ENCODE measurements at regions not wholly inside any gene's neighbourhood (a gene's known extent, or its start where the extent isn't known, plus 50 kb on each side); places are given as distances from the start of the nearest gene placed in this dataset.

DNA sequence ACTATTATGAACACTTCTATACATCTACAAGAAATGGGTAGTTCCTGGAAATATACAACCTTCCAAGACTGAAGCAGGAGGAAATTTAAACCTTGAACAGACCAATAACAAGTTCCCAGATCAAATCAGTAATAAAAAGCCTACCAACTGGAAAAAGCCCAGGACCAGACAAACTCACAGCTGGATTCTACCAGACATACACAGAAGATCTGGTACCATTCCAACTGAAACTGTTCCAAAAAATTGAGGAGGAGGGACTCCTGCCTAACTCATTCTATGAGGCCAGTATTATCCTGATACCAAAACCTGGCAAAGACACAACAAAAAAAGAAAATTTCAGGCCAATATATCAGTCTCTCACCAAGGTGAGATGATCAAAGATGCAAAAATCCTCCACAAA, 189.4 kb downstream of the RPS29 start:
- Histone ChIP-seq H3K36me3 (ENCODE audit: insufficient read depth, low read length) (no peaks in the 10 kb centered on the region), H3K4me3 (ENCODE audit: low read depth, low read length) (no peak overlapping the region), H3K27me3 (ENCODE audit: insufficient read depth, low read length) (no peaks in the 10 kb centered on the region), H2AFZ (ENCODE audit: low read length, unreplicated experiment) (no peak overlapping the region), H3K79me2 (ENCODE audit: control insufficient read depth, insufficient read depth, low read length, unreplicated experiment) (no peaks in the 10 kb centered on the region), H3K4me1 (ENCODE audit: control insufficient read depth, insufficient read depth, low read length, unreplicated experiment) (no peaks in the 10 kb centered on the region), H3K27ac (ENCODE audit: low read depth, low read length) (no peak overlapping the region)

DNA sequence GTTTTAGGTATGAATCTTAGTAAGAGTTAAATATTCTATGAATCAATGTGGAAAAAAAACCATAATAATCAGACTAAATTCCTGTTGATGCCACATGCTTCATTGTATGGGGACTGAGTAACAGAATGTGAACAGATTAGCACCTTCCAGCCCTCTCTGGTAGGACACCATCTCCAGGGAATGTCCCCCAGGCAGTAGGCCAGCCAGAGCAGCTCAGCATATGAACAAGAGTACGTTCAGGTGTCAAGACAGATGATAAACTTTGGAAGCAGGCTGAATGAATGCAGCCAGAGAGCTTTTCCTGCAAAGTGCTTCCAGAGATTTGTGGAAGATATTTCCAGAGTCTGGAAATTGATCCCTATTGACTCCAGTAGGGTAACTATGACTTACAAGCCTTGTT, 204.4 kb downstream of the RPS29 start:
- H3K36me3 ChIP-seq (ENCODE audit: insufficient read depth, low read length) = no peaks in the 10 kb centered on the region
- no peak overlapping the region for H3K4me3 ChIP-seq (ENCODE audit: low read depth, low read length)
- H3K79me2 ChIP-seq (ENCODE audit: control insufficient read depth, insufficient read depth, low read length, unreplicated experiment) = no peaks in the 10 kb centered on the region
- H3K27me3 ChIP-seq (ENCODE audit: insufficient read depth, low read length) = peaks cover 24% of the 10 kb centered on the region
- H3K4me1 ChIP-seq (ENCODE audit: control insufficient read depth, insufficient read depth, low read length, unreplicated experiment) = no peaks in the 10 kb centered on the region
- H2AFZ ChIP-seq (ENCODE audit: low read length, unreplicated experiment) = no peak overlapping the region
- H3K27ac ChIP-seq (ENCODE audit: low read depth, low read length) = no peak overlapping the region

GRCh38 chr14:49367696-49368095, 218.5 kb downstream of the RPS29 start:
- H3K27ac ChIP-seq (ENCODE audit: low read depth, low read length) = no peak overlapping the region
- no peaks in the 10 kb centered on the region for H3K4me1 ChIP-seq (ENCODE audit: control insufficient read depth, insufficient read depth, low read length, unreplicated experiment)
- peaks cover 57% of the 10 kb centered on the region for H3K27me3 ChIP-seq (ENCODE audit: insufficient read depth, low read length)
- H3K36me3 ChIP-seq (ENCODE audit: insufficient read depth, low read length) = no peaks in the 10 kb centered on the region
- no peak overlapping the region for H3K4me3 ChIP-seq (ENCODE audit: low read depth, low read length)
- H3K79me2 ChIP-seq (ENCODE audit: control insufficient read depth, insufficient read depth, low read length, unreplicated experiment) = no peaks in the 10 kb centered on the region
- H2AFZ ChIP-seq (ENCODE audit: low read length, unreplicated experiment) = no peak overlapping the region

DNA sequence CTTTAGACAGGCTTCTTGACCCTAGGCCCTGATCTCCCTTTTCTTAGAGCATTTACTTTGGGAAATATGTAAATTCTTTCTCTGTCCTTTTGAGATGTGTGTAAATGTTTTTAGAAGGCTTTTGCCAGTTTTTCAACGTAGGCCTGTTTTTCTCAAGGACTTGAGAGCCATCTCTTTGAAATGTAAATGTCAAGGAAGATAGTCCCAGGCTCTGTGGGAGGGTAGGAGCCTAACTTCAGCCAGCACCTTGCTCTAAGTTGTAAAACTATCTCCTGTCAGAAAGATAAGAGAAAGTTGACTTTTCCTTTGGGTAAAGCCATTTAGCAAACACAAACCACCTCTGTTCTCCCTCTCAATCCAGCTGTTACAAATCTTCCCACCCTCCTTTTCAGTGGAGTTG, 219.8 kb downstream of the RPS29 start:
- Histone ChIP-seq H3K79me2 (ENCODE audit: control insufficient read depth, insufficient read depth, low read length, unreplicated experiment) (no peaks in the 10 kb centered on the region), H2AFZ (ENCODE audit: low read length, unreplicated experiment) (no peak overlapping the region), H3K27ac (ENCODE audit: low read depth, low read length) (no peak overlapping the region), H3K36me3 (ENCODE audit: insufficient read depth, low read length) (no peaks in the 10 kb centered on the region), H3K4me1 (ENCODE audit: control insufficient read depth, insufficient read depth, low read length, unreplicated experiment) (no peaks in the 10 kb centered on the region), H3K4me3 (ENCODE audit: low read depth, low read length) (no peak overlapping the region), H3K27me3 (ENCODE audit: insufficient read depth, low read length) (peaks cover 57% of the 10 kb centered on the region)

DNA sequence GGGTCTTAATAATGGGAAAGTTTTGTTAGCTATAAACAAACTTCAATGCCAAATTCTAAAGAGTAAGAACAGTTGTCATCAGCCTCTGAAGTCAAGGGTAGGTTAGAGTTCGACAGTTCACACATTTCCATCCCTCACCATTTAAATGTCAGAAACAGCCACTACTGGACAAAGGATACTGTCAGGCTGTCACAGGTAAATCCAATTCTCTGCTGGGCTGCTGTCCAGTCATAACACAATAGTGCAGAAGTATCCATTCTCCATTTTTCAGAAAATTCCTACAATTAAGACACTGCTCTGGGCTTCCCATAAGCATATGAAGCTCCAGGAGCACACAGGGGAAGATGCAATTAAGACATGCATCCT, 221.4 kb downstream of the RPS29 start:
- no peaks in the 10 kb centered on the region for H3K79me2 ChIP-seq (ENCODE audit: control insufficient read depth, insufficient read depth, low read length, unreplicated experiment)
- no peak overlapping the region for H2AFZ ChIP-seq (ENCODE audit: low read length, unreplicated experiment)
- peaks cover 51% of the 10 kb centered on the region for H3K27me3 ChIP-seq (ENCODE audit: insufficient read depth, low read length)
- no peak overlapping the region for H3K27ac ChIP-seq (ENCODE audit: low read depth, low read length)
- no peaks in the 10 kb centered on the region for H3K36me3 ChIP-seq (ENCODE audit: insufficient read depth, low read length)
- no peak overlapping the region for H3K4me3 ChIP-seq (ENCODE audit: low read depth, low read length)
- no peaks in the 10 kb centered on the region for H3K4me1 ChIP-seq (ENCODE audit: control insufficient read depth, insufficient read depth, low read length, unreplicated experiment)

GRCh38 chr14:49363821-49364751, 222.1 kb downstream of the RPS29 start:
- no peaks in the 10 kb centered on the region for H3K4me1 ChIP-seq (ENCODE audit: control insufficient read depth, insufficient read depth, low read length, unreplicated experiment)
- H3K27me3 ChIP-seq (ENCODE audit: insufficient read depth, low read length) = peaks cover 50% of the 10 kb centered on the region
- H3K36me3 ChIP-seq (ENCODE audit: insufficient read depth, low read length) = no peaks in the 10 kb centered on the region
- H3K4me3 ChIP-seq (ENCODE audit: low read depth, low read length) = no peak overlapping the region
- no peak overlapping the region for H2AFZ ChIP-seq (ENCODE audit: low read length, unreplicated experiment)
- no peaks in the 10 kb centered on the region for H3K79me2 ChIP-seq (ENCODE audit: control insufficient read depth, insufficient read depth, low read length, unreplicated experiment)
- H3K27ac ChIP-seq (ENCODE audit: low read depth, low read length) = no peak overlapping the region

GRCh38 chr14:49362916-49363315, 223.3 kb downstream of the RPS29 start:
- no peak overlapping the region for H3K27ac ChIP-seq (ENCODE audit: low read depth, low read length)
- no peak overlapping the region for H2AFZ ChIP-seq (ENCODE audit: low read length, unreplicated experiment)
- H3K79me2 ChIP-seq (ENCODE audit: control insufficient read depth, insufficient read depth, low read length, unreplicated experiment) = no peaks in the 10 kb centered on the region
- H3K27me3 ChIP-seq (ENCODE audit: insufficient read depth, low read length) = peaks cover 41% of the 10 kb centered on the region
- no peaks in the 10 kb centered on the region for H3K4me1 ChIP-seq (ENCODE audit: control insufficient read depth, insufficient read depth, low read length, unreplicated experiment)
- no peaks in the 10 kb centered on the region for H3K36me3 ChIP-seq (ENCODE audit: insufficient read depth, low read length)
- no peak overlapping the region for H3K4me3 ChIP-seq (ENCODE audit: low read depth, low read length)

- H3K4me1 ChIP-seq (ENCODE audit: control insufficient read depth, insufficient read depth, low read length, unreplicated experiment) = no peaks in the 10 kb centered on the region
- H3K36me3 ChIP-seq (ENCODE audit: insufficient read depth, low read length) = no peaks in the 10 kb centered on the region
- no peak overlapping the region for H2AFZ ChIP-seq (ENCODE audit: low read length, unreplicated experiment)
- H3K27me3 ChIP-seq (ENCODE audit: insufficient read depth, low read length) = peaks cover 45% of the 10 kb centered on the region
- H3K79me2 ChIP-seq (ENCODE audit: control insufficient read depth, insufficient read depth, low read length, unreplicated experiment) = no peaks in the 10 kb centered on the region
- no peak overlapping the region for H3K27ac ChIP-seq (ENCODE audit: low read depth, low read length)
- H3K4me3 ChIP-seq (ENCODE audit: low read depth, low read length) = no peak overlapping the region
Observed at GRCh38 chr14:49339130-49339529, 247.1 kb downstream of the RPS29 start.

GRCh38 chr14:49319810-49320209, 266.4 kb downstream of the RPS29 start:
- H3K79me2 ChIP-seq (ENCODE audit: control insufficient read depth, insufficient read depth, low read length, unreplicated experiment) = no peaks in the 10 kb centered on the region
- peaks cover 14% of the 10 kb centered on the region for H3K4me1 ChIP-seq (ENCODE audit: control insufficient read depth, insufficient read depth, low read length, unreplicated experiment)
- no peak overlapping the region for H3K4me3 ChIP-seq (ENCODE audit: low read depth, low read length)
- no peaks in the 10 kb centered on the region for H3K36me3 ChIP-seq (ENCODE audit: insufficient read depth, low read length)
- H2AFZ ChIP-seq (ENCODE audit: low read length, unreplicated experiment) = no peak overlapping the region
- H3K27ac ChIP-seq (ENCODE audit: low read depth, low read length) = no peak overlapping the region
- H3K27me3 ChIP-seq (ENCODE audit: insufficient read depth, low read length) = peaks cover 12% of the 10 kb centered on the region

DNA sequence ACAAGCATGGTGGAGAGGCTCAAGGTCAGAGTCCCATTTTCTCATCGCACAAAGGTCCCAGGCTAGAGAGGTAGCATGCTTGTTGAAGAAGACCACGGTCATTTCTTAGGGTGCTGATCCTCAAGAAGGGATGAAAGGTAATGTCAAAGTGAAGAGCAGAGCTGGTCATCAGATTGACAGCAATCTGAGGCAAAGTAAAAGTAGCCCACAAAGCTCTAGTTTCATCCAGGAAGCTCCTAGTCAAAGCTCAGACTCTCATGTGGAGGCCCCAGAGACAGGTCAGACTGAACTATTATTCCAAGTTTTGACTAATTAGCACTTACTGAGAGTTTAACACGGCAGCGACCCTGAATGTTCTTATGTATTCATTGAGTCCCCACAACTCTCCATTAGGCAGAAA, 270.6 kb downstream of the RPS29 start:
- Histone ChIP-seq H3K4me3 (ENCODE audit: low read depth, low read length) (peak overlapping the region; percentile 22; the same call in 1 of the 2 replicates), H3K4me1 (ENCODE audit: control insufficient read depth, insufficient read depth, low read length, unreplicated experiment) (peaks cover 16% of the 10 kb centered on the region), H3K27ac (ENCODE audit: low read depth, low read length) (peak overlapping the region; percentile 81), H3K79me2 (ENCODE audit: control insufficient read depth, insufficient read depth, low read length, unreplicated experiment) (no peaks in the 10 kb centered on the region), H2AFZ (ENCODE audit: low read length, unreplicated experiment) (peak overlapping the region; percentile 84), H3K27me3 (ENCODE audit: insufficient read depth, low read length) (peaks cover 4% of the 10 kb centered on the region), H3K36me3 (ENCODE audit: insufficient read depth, low read length) (no peaks in the 10 kb centered on the region)

GRCh38 chr14:49314737-49315136, 271.4 kb downstream of the RPS29 start:
- no peaks in the 10 kb centered on the region for H3K79me2 ChIP-seq (ENCODE audit: control insufficient read depth, insufficient read depth, low read length, unreplicated experiment)
- H3K27me3 ChIP-seq (ENCODE audit: insufficient read depth, low read length) = peaks cover 4% of the 10 kb centered on the region; the same call in 1 of the 2 replicates
- peak overlapping the region; percentile 12 for H2AFZ ChIP-seq (ENCODE audit: low read length, unreplicated experiment)
- H3K4me1 ChIP-seq (ENCODE audit: control insufficient read depth, insufficient read depth, low read length, unreplicated experiment) = peaks cover 16% of the 10 kb centered on the region
- no peaks in the 10 kb centered on the region for H3K36me3 ChIP-seq (ENCODE audit: insufficient read depth, low read length)
- peak overlapping the region; percentile 64; the same call in 1 of the 2 replicates for H3K4me3 ChIP-seq (ENCODE audit: low read depth, low read length)
- peak overlapping the region; percentile 81 for H3K27ac ChIP-seq (ENCODE audit: low read depth, low read length)

Measured in ACC112 (cell line).